PFSK-1 (cell line): ENCODE measurements at regions not wholly inside any gene's neighbourhood (a gene's known extent, or its start where the extent isn't known, plus 50 kb on each side); places are given as distances from the start of the nearest gene placed in this dataset.

Experiments used
- FOXP2 ChIP-seq: optimal IDR thresholded peaks from 2 replicates; pipeline ENCODE3; 2011; ENCODE audit warnings: borderline replicate concordance, control low read depth, inconsistent platforms; ENCODE audit not compliant: insufficient read depth; ENCODE audit errors: extremely low read length, extremely low read depth
- POLR2AphosphoS5 ChIP-seq: IDR thresholded peaks from 2 replicates; pipeline ENCODE4 v1.6.1; 2012; ENCODE audit warnings: low read depth, mild to moderate bottlenecking, control low read depth, low read length, moderate library complexity
- SIN3A ChIP-seq: IDR thresholded peaks from 2 replicates; pipeline ENCODE4 v1.6.1; 2012; ENCODE audit warnings: mild to moderate bottlenecking, low read length, moderate library complexity, borderline replicate concordance; ENCODE audit not compliant: insufficient read depth
- TAF1 ChIP-seq: IDR thresholded peaks from 2 replicates; pipeline ENCODE4 v1.6.1; 2012; ENCODE audit warnings: low read length, control low read depth, borderline replicate concordance; ENCODE audit not compliant: insufficient read depth
- TF ChIP-seq, protein P1 (sequence below), 2 experiments: IDR thresholded peaks; 2 replicates each; pipeline versions ENCODE4 v1.6.1 to v1.8.0; 2011 to 2012; ENCODE audit warnings: low read depth in 2 of 2, low read length in 2 of 2, control low read depth in 1 of 2, inconsistent platforms in 1 of 2, mild to moderate bottlenecking in 1 of 2, moderate library complexity in 1 of 2; ENCODE audit not compliant: insufficient read depth in 1 of 2

GRCh38 chr2:235141411-235142128 lies 189.8 kb downstream of the SH3BP4 start:
- TF ChIP-seq FOXP2 = no peak
- no peak for TF ChIP-seq SIN3A
- TF ChIP-seq, protein P1, sequence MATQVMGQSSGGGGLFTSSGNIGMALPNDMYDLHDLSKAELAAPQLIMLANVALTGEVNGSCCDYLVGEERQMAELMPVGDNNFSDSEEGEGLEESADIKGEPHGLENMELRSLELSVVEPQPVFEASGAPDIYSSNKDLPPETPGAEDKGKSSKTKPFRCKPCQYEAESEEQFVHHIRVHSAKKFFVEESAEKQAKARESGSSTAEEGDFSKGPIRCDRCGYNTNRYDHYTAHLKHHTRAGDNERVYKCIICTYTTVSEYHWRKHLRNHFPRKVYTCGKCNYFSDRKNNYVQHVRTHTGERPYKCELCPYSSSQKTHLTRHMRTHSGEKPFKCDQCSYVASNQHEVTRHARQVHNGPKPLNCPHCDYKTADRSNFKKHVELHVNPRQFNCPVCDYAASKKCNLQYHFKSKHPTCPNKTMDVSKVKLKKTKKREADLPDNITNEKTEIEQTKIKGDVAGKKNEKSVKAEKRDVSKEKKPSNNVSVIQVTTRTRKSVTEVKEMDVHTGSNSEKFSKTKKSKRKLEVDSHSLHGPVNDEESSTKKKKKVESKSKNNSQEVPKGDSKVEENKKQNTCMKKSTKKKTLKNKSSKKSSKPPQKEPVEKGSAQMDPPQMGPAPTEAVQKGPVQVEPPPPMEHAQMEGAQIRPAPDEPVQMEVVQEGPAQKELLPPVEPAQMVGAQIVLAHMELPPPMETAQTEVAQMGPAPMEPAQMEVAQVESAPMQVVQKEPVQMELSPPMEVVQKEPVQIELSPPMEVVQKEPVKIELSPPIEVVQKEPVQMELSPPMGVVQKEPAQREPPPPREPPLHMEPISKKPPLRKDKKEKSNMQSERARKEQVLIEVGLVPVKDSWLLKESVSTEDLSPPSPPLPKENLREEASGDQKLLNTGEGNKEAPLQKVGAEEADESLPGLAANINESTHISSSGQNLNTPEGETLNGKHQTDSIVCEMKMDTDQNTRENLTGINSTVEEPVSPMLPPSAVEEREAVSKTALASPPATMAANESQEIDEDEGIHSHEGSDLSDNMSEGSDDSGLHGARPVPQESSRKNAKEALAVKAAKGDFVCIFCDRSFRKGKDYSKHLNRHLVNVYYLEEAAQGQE (IDR thresholded peaks at IDR 0.05; ENCODE audit: insufficient read depth in 1 of 2, low read depth in 2 of 2, low read length in 2 of 2) = no peak

GRCh38 chr2:235142601-235143000 lies 190.8 kb downstream of the SH3BP4 start:
- TF ChIP-seq TAF1 (no peak), FOXP2 (no peak)
- TF ChIP-seq, protein P1 (IDR thresholded peaks at IDR 0.05; ENCODE audit: insufficient read depth in 1 of 2, low read depth in 2 of 2, low read length in 2 of 2) = no peak

- TF ChIP-seq SIN3A (no peak), POLR2AphosphoS5 (no peak), FOXP2 (no peak), TAF1 (no peak)
- TF ChIP-seq, protein P1 (IDR thresholded peaks at IDR 0.05; ENCODE audit: insufficient read depth in 1 of 2, low read depth in 2 of 2, low read length in 2 of 2) = no peak
Measured at GRCh38 chr2:235143789-235144188, 192.0 kb downstream of the SH3BP4 start.

DNA sequence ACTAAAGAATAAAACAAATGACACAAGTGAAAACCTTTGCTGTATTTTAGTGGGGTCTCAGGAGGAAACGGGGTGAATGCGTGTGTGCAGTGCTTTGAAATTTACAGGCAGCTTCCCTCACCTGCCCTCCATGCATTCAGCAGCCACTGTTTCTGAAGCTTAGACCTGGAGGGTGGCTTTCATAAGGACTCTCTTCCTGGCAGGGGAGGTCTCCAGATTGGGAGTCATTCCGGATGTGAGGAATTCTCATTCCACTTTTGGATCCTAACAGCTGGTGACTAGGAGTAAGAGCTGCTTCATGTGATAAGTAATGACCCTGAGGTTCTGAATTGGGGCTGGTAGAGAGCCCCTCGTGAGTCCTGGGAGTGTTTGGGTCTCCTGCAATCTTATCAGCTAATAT lies 192.5 kb downstream of the SH3BP4 start:
- TF ChIP-seq POLR2AphosphoS5 = no peak

DNA sequence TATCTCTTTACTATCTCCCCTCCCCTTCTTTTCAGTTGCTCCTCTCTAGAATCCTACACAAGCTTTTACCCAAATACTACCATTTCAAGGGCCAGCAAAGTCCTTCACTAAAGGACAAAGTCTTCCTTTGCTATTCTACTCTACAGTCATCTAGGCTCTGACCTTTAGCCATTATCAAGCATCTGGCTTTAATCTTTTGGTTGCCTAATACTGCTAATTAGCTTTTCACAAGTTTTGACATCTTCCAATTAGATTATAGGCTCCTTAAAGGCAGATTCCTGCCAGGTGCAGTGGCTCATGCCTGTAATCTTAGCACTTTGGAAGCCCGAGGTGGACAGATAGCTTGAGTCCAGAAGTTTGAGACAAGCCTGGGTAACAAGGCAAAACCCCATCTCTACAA lies 194.4 kb downstream of the SH3BP4 start:
- TF ChIP-seq TAF1 = no peak
- TF ChIP-seq FOXP2 = no peak
- TF ChIP-seq, protein P1 (IDR thresholded peaks at IDR 0.05; ENCODE audit: insufficient read depth in 1 of 2, low read depth in 2 of 2, low read length in 2 of 2) = no peak
- no peak for TF ChIP-seq POLR2AphosphoS5
- no peak for TF ChIP-seq SIN3A
